T-cell (primary cell): ENCODE measurements at regions not wholly inside any gene's neighbourhood (a gene's known extent, or its start where the extent isn't known, plus 50 kb on each side); places are given as distances from the start of the nearest gene placed in this dataset.
"Not testable (repeated sequence)": the region's sequence is repeated elsewhere in the genome, so short reads cannot be mapped to it uniquely, and the experiment has no call there.

Experiments used
- ATAC-seq, 4 experiments: fragments of 200-7000 bp in 3 of 4; fragments of 150-1000 bp in 1 of 4; cut with Tn5 transposase; replicated peaks in 1 of 4; 1 replicate in 3 of 4; 2 replicates in 1 of 4; pipeline ENCODE4 v1.10.0; 2021; ENCODE audit warnings: moderate library complexity in 3 of 4, mild to moderate bottlenecking in 2 of 4, moderate number of reproducible peaks in 1 of 4
- CTCF ChIA-PET, 2 donors: fragments of 300-600 bp; sonication (Branson Sonifier 250); formaldehyde crosslinking; loops; one replicate each; lab custom pipeline; 2022; ENCODE audit warnings: antibody characterized with exemption in 2 of 2; lab: Charles Lee
- POLR2A ChIA-PET, 2 donors: fragments of 300-600 bp; sonication (Branson Sonifier 250); formaldehyde crosslinking; loops; one replicate each; lab custom pipeline; 2022; ENCODE audit warnings: antibody characterized with exemption in 2 of 2; lab: Charles Lee
- DNase-seq, 35 experiments: peaks; one replicate each; pipeline versions ENCODE4 v3.0.0 to v3.0.0-alpha.2; 2013 to 2023
- H3K27ac ChIP-seq: one replicate; pipeline ENCODE4 v1.5.1; 2013; ENCODE audit warnings: low read length
- H3K27me3 ChIP-seq, 2 experiments: replicated peaks in 1 of 2; 1 replicate in 1 of 2; 2 replicates in 1 of 2; pipeline versions ENCODE4 v1.6.1 to v1.7.0; 2013; ENCODE audit warnings: low read length in 1 of 2, mixed read lengths in 1 of 2; ENCODE audit not compliant: control insufficient read depth in 2 of 2, insufficient read depth in 2 of 2; ENCODE audit errors: extremely low read depth in 1 of 2
- H3K36me3 ChIP-seq, 2 donors: 1 replicate in 1 of 2; 2 replicates in 1 of 2; pipeline versions ENCODE4 v1.6.1 to v1.7.0; 2013; ENCODE audit warnings: low read length in 1 of 2; ENCODE audit not compliant: control insufficient read depth in 2 of 2, insufficient read depth in 1 of 2; ENCODE audit errors: extremely low read depth in 1 of 2
- H3K4me1 ChIP-seq, 2 experiments: 1 replicate in 1 of 2; 2 replicates in 1 of 2; pipeline versions ENCODE4 v1.6.1 to v1.7.0; 2013; ENCODE audit warnings: low read length in 2 of 2, mixed read lengths in 1 of 2; ENCODE audit not compliant: insufficient read depth in 2 of 2, control insufficient read depth in 1 of 2; ENCODE audit errors: extremely low read depth in 1 of 2
- H3K4me3 ChIP-seq, 2 donors: 1 replicate in 1 of 2; 2 replicates in 1 of 2; pipeline versions ENCODE4 v1.5.1 to v1.7.0; 2013; ENCODE audit warnings: mild to moderate bottlenecking in 2 of 2, low read length in 1 of 2, moderate library complexity in 1 of 2; ENCODE audit not compliant: control insufficient read depth in 1 of 2; ENCODE audit errors: extremely low read depth in 1 of 2
- H3K9me3 ChIP-seq: 2 replicates; pipeline ENCODE4 v1.7.0; 2013
- H3K27ac Mint-ChIP-seq, 2 donors: one replicate each; pipeline ENCODE4 v1.8.0; 2020 to 2021; ENCODE audit warnings: mild to moderate bottlenecking in 2 of 2, mixed read lengths in 2 of 2
- H3K27me3 Mint-ChIP-seq, 2 donors: one replicate each; pipeline ENCODE4 v1.8.0; 2021 to 2022; ENCODE audit warnings: mixed read lengths in 2 of 2
- H3K36me3 Mint-ChIP-seq: one replicate; pipeline ENCODE4 v1.8.0; 2021; ENCODE audit warnings: mixed read lengths
- H3K4me1 Mint-ChIP-seq, 3 donors: one replicate each; pipeline ENCODE4 v1.8.0; 2020 to 2022; ENCODE audit warnings: mixed read lengths in 3 of 3, mild to moderate bottlenecking in 1 of 3
- H3K4me3 Mint-ChIP-seq, 3 donors: one replicate each; pipeline ENCODE4 v1.8.0; 2020 to 2022; ENCODE audit warnings: mild to moderate bottlenecking in 3 of 3, mixed read lengths in 3 of 3, moderate library complexity in 3 of 3
- H3K9me3 Mint-ChIP-seq, 3 donors: one replicate each; pipeline ENCODE4 v1.8.0; 2020 to 2022; ENCODE audit warnings: mixed read lengths in 3 of 3
- WGBS: methylation state at CpG from one replicate; pipeline ENCODE4 v1.1.5; 2013; ENCODE audit warnings: missing lambda C conversion rate; ENCODE audit not compliant: insufficient coverage; 5-methylcytosine and 5-hydroxymethylcytosine counted together

- ChIA-PET POLR2A (no interaction called here), CTCF (no interaction called here)
- H3K27me3 ChIP-seq: no peaks in the 10 kb centered on the region
- no peaks in the 10 kb centered on the region for H3K4me1 ChIP-seq
- Mint-ChIP-seq H3K36me3 (no peaks in the 10 kb centered on the region), H3K9me3 (peaks cover 0 to 2% (median 0%) of the 10 kb centered on the region in 3 donors), H3K27me3 (no peaks in the 10 kb centered on the region), H3K4me1 (no peaks in the 10 kb centered on the region), H3K27ac (no peak overlapping the region), H3K4me3 (no peak overlapping the region)
- H3K4me3 ChIP-seq: no peak overlapping the region
- no peaks in the 10 kb centered on the region for H3K9me3 ChIP-seq
- no peak for ATAC-seq
- 69% methylated on average over 3 of the region's 6 CpGs for WGBS
- no peaks in the 10 kb centered on the region for H3K36me3 ChIP-seq
- no peak overlapping the region for H3K27ac ChIP-seq
- DNase-seq: no peak
Observed at GRCh38 chr12:90802727-90803126, 152.2 kb downstream of the CCER1 start.

GRCh38 chr12:90801776-90802175, 153.2 kb downstream of the CCER1 start:
- ATAC-seq (no peak), DNase-seq (no peak)
- Mint-ChIP-seq H3K27me3 (no peaks in the 10 kb centered on the region), H3K36me3 (no peaks in the 10 kb centered on the region), H3K27ac (no peak overlapping the region), H3K9me3 (peaks cover 0 to 2% (median 0%) of the 10 kb centered on the region in 3 donors), H3K4me1 (no peaks in the 10 kb centered on the region), H3K4me3 (no peak overlapping the region)
- CTCF ChIA-PET: no interaction called here
- Histone ChIP-seq H3K27ac (no peak overlapping the region), H3K36me3 (no peaks in the 10 kb centered on the region), H3K27me3 (no peaks in the 10 kb centered on the region), H3K4me1 (no peaks in the 10 kb centered on the region), H3K4me3 (no peak overlapping the region), H3K9me3 (no peaks in the 10 kb centered on the region)
- POLR2A ChIA-PET: no interaction called here
- 81% methylated on average over 3 of the region's 4 CpGs for WGBS

GRCh38 chr12:90794212-90794611, 160.8 kb downstream of the CCER1 start:
- ATAC-seq (no peak), DNase-seq (no peak)
- H3K27ac ChIP-seq: no peak overlapping the region
- WGBS: 50% methylated on average over 2 of the region's 2 CpGs
- POLR2A ChIA-PET: no interaction called here
- H3K4me3 ChIP-seq: no peak overlapping the region
- H3K9me3 ChIP-seq: no peaks in the 10 kb centered on the region
- H3K9me3 Mint-ChIP-seq: no peaks in the 10 kb centered on the region
- no peaks in the 10 kb centered on the region for H3K4me1 ChIP-seq
- no peaks in the 10 kb centered on the region for H3K27me3 ChIP-seq
- no peaks in the 10 kb centered on the region for H3K36me3 Mint-ChIP-seq
- H3K4me3 Mint-ChIP-seq: no peak overlapping the region
- no peaks in the 10 kb centered on the region for H3K36me3 ChIP-seq
- no peak overlapping the region for H3K27ac Mint-ChIP-seq
- no peaks in the 10 kb centered on the region for H3K4me1 Mint-ChIP-seq
- no peaks in the 10 kb centered on the region for H3K27me3 Mint-ChIP-seq
- CTCF ChIA-PET: no interaction called here

GRCh38 chr12:90792718-90793117, 162.3 kb downstream of the CCER1 start:
- H3K27ac ChIP-seq, DNase-seq, H3K27me3 Mint-ChIP-seq, CTCF ChIA-PET, H3K36me3 Mint-ChIP-seq, H3K36me3 ChIP-seq, H3K4me3 ChIP-seq, H3K27ac Mint-ChIP-seq, H3K27me3 ChIP-seq, H3K4me1 ChIP-seq, H3K9me3 ChIP-seq, POLR2A ChIA-PET, H3K4me1 Mint-ChIP-seq, H3K9me3 Mint-ChIP-seq, H3K4me3 Mint-ChIP-seq, ATAC-seq: not testable (repeated sequence)
- WGBS: no CpG with 5 or more reads among the region's 1 CpG

- ChIA-PET CTCF (no interaction called here), POLR2A (interaction anchor here in 1 of 2 donors (0.6 kb wide), 1 partner anchor 23 kb away, joined by 3 read pairs; no protein-coding TSS in a partner anchor)
- Mint-ChIP-seq H3K27me3 (no peaks in the 10 kb centered on the region), H3K4me1 (no peaks in the 10 kb centered on the region), H3K36me3 (no peaks in the 10 kb centered on the region), H3K4me3 (no peak overlapping the region), H3K27ac (no peak overlapping the region), H3K9me3 (no peaks in the 10 kb centered on the region)
- Histone ChIP-seq H3K9me3 (no peaks in the 10 kb centered on the region), H3K27me3 (no peaks in the 10 kb centered on the region), H3K4me1 (no peaks in the 10 kb centered on the region), H3K4me3 (no peak overlapping the region), H3K36me3 (no peaks in the 10 kb centered on the region), H3K27ac (no peak overlapping the region)
- ATAC-seq: no peak
- no peak for DNase-seq
- WGBS: 83% methylated on average over 3 of the region's 3 CpGs
Observed at GRCh38 chr12:90791445-90791844, 163.5 kb downstream of the CCER1 start.

GRCh38 chr12:90790747-90791146, 164.2 kb downstream of the CCER1 start:
- Mint-ChIP-seq H3K36me3 (no peaks in the 10 kb centered on the region), H3K27ac (no peak overlapping the region), H3K9me3 (no peaks in the 10 kb centered on the region), H3K4me1 (no peaks in the 10 kb centered on the region), H3K27me3 (no peaks in the 10 kb centered on the region), H3K4me3 (no peak overlapping the region)
- H3K9me3 ChIP-seq: no peaks in the 10 kb centered on the region
- ChIA-PET POLR2A (interaction anchor here in 1 of 2 donors (0.6 kb wide), 1 partner anchor 22 kb away, joined by 3 read pairs; no protein-coding TSS in a partner anchor), CTCF (no interaction called here)
- no peaks in the 10 kb centered on the region for H3K36me3 ChIP-seq
- H3K4me1 ChIP-seq: no peaks in the 10 kb centered on the region
- no peaks in the 10 kb centered on the region for H3K27me3 ChIP-seq
- ATAC-seq: no peak
- no peak for DNase-seq
- H3K27ac ChIP-seq: no peak overlapping the region
- no peak overlapping the region for H3K4me3 ChIP-seq
- WGBS: 77% methylated on average over 2 of the region's 4 CpGs

GRCh38 chr12:90773491-90773890, 181.5 kb downstream of the CCER1 start:
- CTCF ChIA-PET: no interaction called here
- POLR2A ChIA-PET: no interaction called here
- H3K27me3 ChIP-seq: no peaks in the 10 kb centered on the region
- no peaks in the 10 kb centered on the region for H3K36me3 ChIP-seq
- H3K27ac Mint-ChIP-seq: no peak overlapping the region
- no peaks in the 10 kb centered on the region for H3K36me3 Mint-ChIP-seq
- DNase-seq (no peak), ATAC-seq (no peak)
- H3K4me3 ChIP-seq: no peak overlapping the region
- no peaks in the 10 kb centered on the region for H3K4me1 ChIP-seq
- no peaks in the 10 kb centered on the region for H3K9me3 Mint-ChIP-seq
- no CpG with 5 or more reads among the region's 1 CpG for WGBS
- H3K27ac ChIP-seq: no peak overlapping the region
- H3K4me3 Mint-ChIP-seq: no peak overlapping the region
- H3K9me3 ChIP-seq: no peaks in the 10 kb centered on the region
- H3K4me1 Mint-ChIP-seq: no peaks in the 10 kb centered on the region
- no peaks in the 10 kb centered on the region for H3K27me3 Mint-ChIP-seq
